Neural progenitor cell (in vitro differentiated cells): ENCODE measurements at regions not wholly inside any gene's neighbourhood (a gene's known extent, or its start where the extent isn't known, plus 50 kb on each side); places are given as distances from the start of the nearest gene placed in this dataset.

Experiments used
- DNase-seq: peaks from one replicate; pipeline ENCODE4 v3.0.0-alpha.2; 2016; ENCODE audit warnings: low spot score
- H2AFZ ChIP-seq: fragments of 200-600 bp; sonication (generic); replicated peaks from 2 replicates; pipeline ENCODE4 v1.6.1; 2016; ENCODE audit warnings: antibody characterized with exemption
- H3F3A ChIP-seq: fragments of 200-600 bp; sonication (generic); 2 replicates; pipeline ENCODE4 v1.6.1; 2016; ENCODE audit warnings: antibody characterized with exemption, low read depth
- H3K27ac ChIP-seq: fragments of 200-600 bp; sonication (generic); 2 replicates; pipeline ENCODE4 v1.5.1; 2016; ENCODE audit warnings: mild to moderate bottlenecking
- H3K27me3 ChIP-seq: fragments of 200-600 bp; sonication (generic); 2 replicates; pipeline ENCODE4 v1.6.1; 2016; ENCODE audit warnings: mild to moderate bottlenecking, moderate library complexity
- H3K36me3 ChIP-seq: fragments of 200-600 bp; sonication (generic); 2 replicates; pipeline ENCODE4 v1.5.1; 2016
- H3K4me1 ChIP-seq: fragments of 200-600 bp; sonication (generic); 2 replicates; pipeline ENCODE4 v1.6.1; 2016; ENCODE audit warnings: mixed run types
- H3K4me2 ChIP-seq: fragments of 200-600 bp; sonication (generic); 2 replicates; pipeline ENCODE4 v1.6.1; 2016
- H3K4me3 ChIP-seq: fragments of 200-600 bp; sonication (generic); 2 replicates; pipeline ENCODE4 v1.5.1; 2016
- H3K79me2 ChIP-seq: fragments of 200-600 bp; sonication (generic); 2 replicates; pipeline ENCODE4 v1.6.1; 2016; ENCODE audit warnings: low read depth
- H3K9ac ChIP-seq: fragments of 200-600 bp; sonication (generic); 2 replicates; pipeline ENCODE4 v1.6.1; 2016
- H3K9me3 ChIP-seq: fragments of 200-600 bp; sonication (generic); 2 replicates; pipeline ENCODE4 v1.5.1; 2016; ENCODE audit warnings: low read depth
- H4K20me1 ChIP-seq: fragments of 200-600 bp; sonication (generic); 2 replicates; pipeline ENCODE4 v1.6.1; 2016; ENCODE audit warnings: low read depth
- H3K27ac Mint-ChIP-seq: 3 replicates; pipeline ENCODE4 v1.8.0; 2021; ENCODE audit warnings: mixed read lengths
- H3K27me3 Mint-ChIP-seq: 2 replicates; pipeline ENCODE4 v1.8.0; 2022; ENCODE audit warnings: low read depth, mild to moderate bottlenecking, inconsistent platforms, moderate library complexity, mixed read lengths; ENCODE audit not compliant: insufficient read depth
- H3K36me3 Mint-ChIP-seq: 3 replicates; pipeline ENCODE4 v1.8.0; 2021; ENCODE audit warnings: mixed read lengths
- H3K4me1 Mint-ChIP-seq: 3 replicates; pipeline ENCODE4 v1.8.0; 2021; ENCODE audit warnings: mixed read lengths
- H3K4me3 Mint-ChIP-seq: 3 replicates; pipeline ENCODE4 v1.8.0; 2021; ENCODE audit warnings: mild to moderate bottlenecking, moderate library complexity, mixed read lengths
- H3K9me3 Mint-ChIP-seq: 3 replicates; pipeline ENCODE4 v1.8.0; 2020; ENCODE audit warnings: mixed read lengths
- CTCF ChIP-seq: fragments of 200-600 bp; sonication (generic); IDR thresholded peaks from 2 replicates; pipeline ENCODE4 v1.5.1; 2017; ENCODE audit warnings: antibody characterized with exemption, mild to moderate bottlenecking
- EZH2 ChIP-seq: fragments of 200-600 bp; sonication (generic); IDR thresholded peaks from 2 replicates; pipeline ENCODE4 v1.6.1; 2017; ENCODE audit warnings: antibody characterized with exemption, mild to moderate bottlenecking, moderate library complexity
- EZH2phosphoT487 ChIP-seq: fragments of 200-600 bp; sonication (generic); IDR thresholded peaks from 2 replicates; pipeline ENCODE4 v1.6.1; 2017; ENCODE audit warnings: antibody characterized with exemption

- Histone ChIP-seq H3K36me3 (no peaks in the 10 kb centered on the region), H3F3A (no peaks in the 10 kb centered on the region), H3K4me2 (no peak overlapping the region), H3K27me3 (no peaks in the 10 kb centered on the region), H2AFZ (no peak overlapping the region), H3K79me2 (no peaks in the 10 kb centered on the region), H3K27ac (no peak overlapping the region), H3K4me3 (no peak overlapping the region), H3K9ac (no peak overlapping the region), H4K20me1 (no peaks in the 10 kb centered on the region), H3K4me1 (peaks cover 11% of the 10 kb centered on the region), H3K9me3 (no peaks in the 10 kb centered on the region)
- no peaks in the 10 kb centered on the region for H3K9me3 Mint-ChIP-seq
- H3K36me3 Mint-ChIP-seq: no peaks in the 10 kb centered on the region
- no peaks in the 10 kb centered on the region for H3K27me3 Mint-ChIP-seq
- no peak for DNase-seq
- H3K4me1 Mint-ChIP-seq: peaks cover 8% of the 10 kb centered on the region
- H3K27ac Mint-ChIP-seq: no peak overlapping the region
- TF ChIP-seq CTCF: no peak
- TF ChIP-seq EZH2: no peak
- no peak for TF ChIP-seq EZH2phosphoT487
- H3K4me3 Mint-ChIP-seq: no peak overlapping the region
Observed at GRCh38 chr1:218850367-218850766, 323.3 kb upstream of the LYPLAL1 start.

GRCh38 chr1:218851586-218851985 is 322.1 kb upstream of the LYPLAL1 start:
- no peaks in the 10 kb centered on the region for H3F3A ChIP-seq
- no peak overlapping the region for H3K4me2 ChIP-seq
- no peak overlapping the region for H3K9ac ChIP-seq
- H3K4me3 ChIP-seq: no peak overlapping the region
- no peaks in the 10 kb centered on the region for H3K36me3 ChIP-seq
- no peak for DNase-seq
- H3K9me3 ChIP-seq: no peaks in the 10 kb centered on the region
- H3K79me2 ChIP-seq: no peaks in the 10 kb centered on the region
- H3K27me3 ChIP-seq: no peaks in the 10 kb centered on the region
- Mint-ChIP-seq H3K4me3 (no peak overlapping the region), H3K4me1 (peaks cover 8% of the 10 kb centered on the region), H3K27me3 (no peaks in the 10 kb centered on the region), H3K27ac (no peak overlapping the region), H3K9me3 (no peaks in the 10 kb centered on the region), H3K36me3 (no peaks in the 10 kb centered on the region)
- no peaks in the 10 kb centered on the region for H4K20me1 ChIP-seq
- H2AFZ ChIP-seq: no peak overlapping the region
- peaks cover 11% of the 10 kb centered on the region for H3K4me1 ChIP-seq
- H3K27ac ChIP-seq: no peak overlapping the region
- no peak for TF ChIP-seq CTCF
- TF ChIP-seq EZH2: no peak
- TF ChIP-seq EZH2phosphoT487: no peak

GRCh38 chr1:218852527-218852926 is 321.2 kb upstream of the LYPLAL1 start:
- Histone ChIP-seq H3K27me3 (no peaks in the 10 kb centered on the region), H3K79me2 (no peaks in the 10 kb centered on the region), H3K9ac (no peak overlapping the region), H3K36me3 (no peaks in the 10 kb centered on the region), H3K4me1 (peaks cover 11% of the 10 kb centered on the region), H3F3A (no peaks in the 10 kb centered on the region), H3K4me3 (no peak overlapping the region), H3K4me2 (no peak overlapping the region), H3K27ac (no peak overlapping the region), H2AFZ (no peak overlapping the region), H3K9me3 (no peaks in the 10 kb centered on the region), H4K20me1 (no peaks in the 10 kb centered on the region)
- DNase-seq: no peak
- Mint-ChIP-seq H3K27ac (no peak overlapping the region), H3K4me3 (no peak overlapping the region), H3K27me3 (no peaks in the 10 kb centered on the region), H3K36me3 (no peaks in the 10 kb centered on the region), H3K4me1 (peaks cover 8% of the 10 kb centered on the region), H3K9me3 (no peaks in the 10 kb centered on the region)
- no peak for TF ChIP-seq CTCF
- no peak for TF ChIP-seq EZH2
- TF ChIP-seq EZH2phosphoT487: no peak
